SU-DHL-6 (cell line): ENCODE measurements at regions not wholly inside any gene's neighbourhood (a gene's known extent, or its start where the extent isn't known, plus 50 kb on each side); places are given as distances from the start of the nearest gene placed in this dataset.

Experiments used
- H2AFZ ChIP-seq: fragments of 200-600 bp; sonication (generic); 2 replicates; pipeline ENCODE4 v1.6.1; 2014; ENCODE audit warnings: low read depth, mild to moderate bottlenecking, moderate library complexity, mixed read lengths, antibody characterized with exemption, low read length; ENCODE audit not compliant: severe bottlenecking
- H3F3A ChIP-seq: fragments of 200-600 bp; shearing (Covaris generic); 2 replicates; pipeline ENCODE4 v1.6.0; 2016; ENCODE audit warnings: antibody characterized with exemption, mild to moderate bottlenecking; ENCODE audit not compliant: insufficient read depth
- H3K27ac ChIP-seq: fragments of 200-600 bp; sonication (generic); 2 replicates; pipeline ENCODE4 v1.5.1; 2016; ENCODE audit warnings: low read depth, mild to moderate bottlenecking, low read length, moderate library complexity, mixed read lengths
- H3K27me3 ChIP-seq: fragments of 200-600 bp; sonication (generic), shearing (Covaris generic); 2 replicates; pipeline ENCODE4 v1.6.0; 2014; ENCODE audit warnings: mild to moderate bottlenecking, low read length
- H3K36me3 ChIP-seq: fragments of 200-600 bp; sonication (generic); 2 replicates; pipeline ENCODE4 v1.6.1; 2014; ENCODE audit warnings: mild to moderate bottlenecking, low read length, mixed read lengths
- H3K4me2 ChIP-seq: fragments of 300-600, 200-600 bp; shearing (Covaris generic), sonication (generic); 2 replicates; pipeline ENCODE4 v1.6.0; 2014; ENCODE audit warnings: low read length, low read depth, mild to moderate bottlenecking; ENCODE audit not compliant: poor library complexity, severe bottlenecking
- H3K4me3 ChIP-seq: fragments of 200-600 bp; sonication (generic); 2 replicates; pipeline ENCODE4 v1.5.1; 2014; ENCODE audit warnings: antibody characterized with exemption, low read length, mild to moderate bottlenecking, mixed read lengths; ENCODE audit not compliant: insufficient read depth, poor library complexity, severe bottlenecking
- H3K79me2 ChIP-seq: fragments of 200-600 bp; sonication (generic); 2 replicates; pipeline ENCODE4 v1.6.1; 2014; ENCODE audit warnings: mild to moderate bottlenecking, low read length, moderate library complexity; ENCODE audit not compliant: insufficient read depth
- H3K9ac ChIP-seq: fragments of 200-600 bp; sonication (generic); 2 replicates; pipeline ENCODE4 v1.7.0; 2014; ENCODE audit warnings: mild to moderate bottlenecking, low read length
- H3K9me2 ChIP-seq: fragments of 200-600 bp; sonication (generic); replicated peaks from 2 replicates; pipeline ENCODE4 v1.6.1; 2014; ENCODE audit warnings: low read length; ENCODE audit not compliant: insufficient read depth
- H3K9me3 ChIP-seq: fragments of 200-600 bp; sonication (generic); 2 replicates; pipeline ENCODE4 v1.6.1; 2014; ENCODE audit warnings: low read length, mixed read lengths; ENCODE audit not compliant: insufficient read depth
- H4K20me1 ChIP-seq: fragments of 200-600 bp; sonication (generic); 2 replicates; pipeline ENCODE4 v1.6.1; 2014; ENCODE audit warnings: low read depth, mild to moderate bottlenecking, antibody characterized with exemption, low read length, moderate library complexity, mixed read lengths
- CTCF ChIP-seq: fragments of 200-600 bp; sonication (generic); IDR thresholded peaks from one replicate; pipeline ENCODE4 v1.5.1; 2017; ENCODE audit warnings: antibody characterized with exemption, mild to moderate bottlenecking, low read length, moderate library complexity; ENCODE audit not compliant: insufficient read depth, poor library complexity, severe bottlenecking
- EZH2phosphoT487 ChIP-seq: fragments of 200-600 bp; sonication (generic), shearing (Covaris generic); conservative IDR thresholded peaks from 2 replicates; pipeline ENCODE4 v1.6.1; 2018; ENCODE audit warnings: mild to moderate bottlenecking, antibody characterized with exemption, low read length, moderate library complexity, mixed read lengths

GRCh38 chr2:223523551-223524001 lies 78.6 kb downstream of the SCG2 start:
- TF ChIP-seq CTCF (no peak), EZH2phosphoT487 (no peak)
- H4K20me1 ChIP-seq: no peaks in the 10 kb centered on the region

GRCh38 chr2:223524066-223524465 lies 78.1 kb downstream of the SCG2 start:
- Histone ChIP-seq H3K4me2 (no peak overlapping the region), H4K20me1 (no peaks in the 10 kb centered on the region), H3F3A (no peaks in the 10 kb centered on the region), H3K27me3 (no peaks in the 10 kb centered on the region), H3K36me3 (no peaks in the 10 kb centered on the region), H3K79me2 (no peaks in the 10 kb centered on the region), H3K9me3 (no peaks in the 10 kb centered on the region), H3K27ac (no peak overlapping the region), H3K9ac (no peak overlapping the region), H2AFZ (no peak overlapping the region), H3K9me2 (no peaks in the 10 kb centered on the region), H3K4me3 (no peak overlapping the region)
- no peak for TF ChIP-seq CTCF
- TF ChIP-seq EZH2phosphoT487: no peak

More at GRCh38 chr2:223523551-223524001, 78.6 kb downstream of the SCG2 start:
- Histone ChIP-seq H3K27ac (no peak overlapping the region), H3K27me3 (no peaks in the 10 kb centered on the region), H3K79me2 (no peaks in the 10 kb centered on the region), H3K4me3 (no peak overlapping the region), H2AFZ (no peak overlapping the region), H3K9me2 (no peaks in the 10 kb centered on the region), H3K4me2 (no peak overlapping the region), H3K9me3 (no peaks in the 10 kb centered on the region), H3K9ac (no peak overlapping the region), H3K36me3 (no peaks in the 10 kb centered on the region), H3F3A (no peaks in the 10 kb centered on the region)

GRCh38 chr2:223526106-223526505 lies 76.1 kb downstream of the SCG2 start:
- Histone ChIP-seq H3K4me2 (no peak overlapping the region), H2AFZ (no peak overlapping the region), H3K9ac (no peak overlapping the region), H3F3A (no peaks in the 10 kb centered on the region), H3K36me3 (no peaks in the 10 kb centered on the region), H3K79me2 (no peaks in the 10 kb centered on the region), H4K20me1 (no peaks in the 10 kb centered on the region), H3K9me3 (no peaks in the 10 kb centered on the region), H3K27me3 (no peaks in the 10 kb centered on the region), H3K27ac (no peak overlapping the region), H3K9me2 (no peaks in the 10 kb centered on the region), H3K4me3 (no peak overlapping the region)
- no peak for TF ChIP-seq EZH2phosphoT487
- no peak for TF ChIP-seq CTCF
